ENCODE measurements at regions not wholly inside any gene's neighbourhood (a gene's known extent, or its start where the extent isn't known, plus 50 kb on each side); places are given as distances from the start of the nearest gene placed in this dataset.

GRCh38 chr9:13865869-13866268, 448.1 kb downstream of the NFIB start:
- DNase-seq (ENCODE audit: low read depth, low spot score) (no peak), ATAC-seq (no peak)
- intact Hi-C loops (cut with micrococcal nuclease; ENCODE audit: unreplicated experiment), result no loop called here
- no TSS peak for BruUV-seq (replicated peaks)
- H3K27ac ChIP-seq (ENCODE audit: low read length), result no peak overlapping the region
- no peaks in the 10 kb centered on the region for H3K4me1 ChIP-seq (ENCODE audit: control insufficient read depth, insufficient read depth, low read length)
- no peak overlapping the region for H3K4me3 ChIP-seq (ENCODE audit: low read depth in 2 of 2, low read length in 2 of 2)
- no peaks in the 10 kb centered on the region for H3K36me3 ChIP-seq (ENCODE audit: control insufficient read depth, insufficient read depth, low read length)
- no peaks in the 10 kb centered on the region for H3K9me3 ChIP-seq (ENCODE audit: control insufficient read depth, insufficient read depth, low read depth, low read length)
- no peak for TF ChIP-seq SIN3A (IDR thresholded peaks at IDR 0.05; ENCODE audit: borderline replicate concordance, insufficient read depth, low read depth, low read length)
- TF ChIP-seq, protein P1, sequence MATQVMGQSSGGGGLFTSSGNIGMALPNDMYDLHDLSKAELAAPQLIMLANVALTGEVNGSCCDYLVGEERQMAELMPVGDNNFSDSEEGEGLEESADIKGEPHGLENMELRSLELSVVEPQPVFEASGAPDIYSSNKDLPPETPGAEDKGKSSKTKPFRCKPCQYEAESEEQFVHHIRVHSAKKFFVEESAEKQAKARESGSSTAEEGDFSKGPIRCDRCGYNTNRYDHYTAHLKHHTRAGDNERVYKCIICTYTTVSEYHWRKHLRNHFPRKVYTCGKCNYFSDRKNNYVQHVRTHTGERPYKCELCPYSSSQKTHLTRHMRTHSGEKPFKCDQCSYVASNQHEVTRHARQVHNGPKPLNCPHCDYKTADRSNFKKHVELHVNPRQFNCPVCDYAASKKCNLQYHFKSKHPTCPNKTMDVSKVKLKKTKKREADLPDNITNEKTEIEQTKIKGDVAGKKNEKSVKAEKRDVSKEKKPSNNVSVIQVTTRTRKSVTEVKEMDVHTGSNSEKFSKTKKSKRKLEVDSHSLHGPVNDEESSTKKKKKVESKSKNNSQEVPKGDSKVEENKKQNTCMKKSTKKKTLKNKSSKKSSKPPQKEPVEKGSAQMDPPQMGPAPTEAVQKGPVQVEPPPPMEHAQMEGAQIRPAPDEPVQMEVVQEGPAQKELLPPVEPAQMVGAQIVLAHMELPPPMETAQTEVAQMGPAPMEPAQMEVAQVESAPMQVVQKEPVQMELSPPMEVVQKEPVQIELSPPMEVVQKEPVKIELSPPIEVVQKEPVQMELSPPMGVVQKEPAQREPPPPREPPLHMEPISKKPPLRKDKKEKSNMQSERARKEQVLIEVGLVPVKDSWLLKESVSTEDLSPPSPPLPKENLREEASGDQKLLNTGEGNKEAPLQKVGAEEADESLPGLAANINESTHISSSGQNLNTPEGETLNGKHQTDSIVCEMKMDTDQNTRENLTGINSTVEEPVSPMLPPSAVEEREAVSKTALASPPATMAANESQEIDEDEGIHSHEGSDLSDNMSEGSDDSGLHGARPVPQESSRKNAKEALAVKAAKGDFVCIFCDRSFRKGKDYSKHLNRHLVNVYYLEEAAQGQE (IDR thresholded peaks at IDR 0.05; ENCODE audit: insufficient read depth in 1 of 2, low read depth in 2 of 2, low read length in 1 of 2), result no peak
- TF ChIP-seq TCF7L2 (IDR thresholded peaks at IDR 0.05; ENCODE audit: low read depth, low read length), result no peak
- no peak for TF ChIP-seq POLR2AphosphoS5 (IDR thresholded peaks at IDR 0.05; ENCODE audit: low read depth, low read length)
- TF ChIP-seq, protein P2, sequence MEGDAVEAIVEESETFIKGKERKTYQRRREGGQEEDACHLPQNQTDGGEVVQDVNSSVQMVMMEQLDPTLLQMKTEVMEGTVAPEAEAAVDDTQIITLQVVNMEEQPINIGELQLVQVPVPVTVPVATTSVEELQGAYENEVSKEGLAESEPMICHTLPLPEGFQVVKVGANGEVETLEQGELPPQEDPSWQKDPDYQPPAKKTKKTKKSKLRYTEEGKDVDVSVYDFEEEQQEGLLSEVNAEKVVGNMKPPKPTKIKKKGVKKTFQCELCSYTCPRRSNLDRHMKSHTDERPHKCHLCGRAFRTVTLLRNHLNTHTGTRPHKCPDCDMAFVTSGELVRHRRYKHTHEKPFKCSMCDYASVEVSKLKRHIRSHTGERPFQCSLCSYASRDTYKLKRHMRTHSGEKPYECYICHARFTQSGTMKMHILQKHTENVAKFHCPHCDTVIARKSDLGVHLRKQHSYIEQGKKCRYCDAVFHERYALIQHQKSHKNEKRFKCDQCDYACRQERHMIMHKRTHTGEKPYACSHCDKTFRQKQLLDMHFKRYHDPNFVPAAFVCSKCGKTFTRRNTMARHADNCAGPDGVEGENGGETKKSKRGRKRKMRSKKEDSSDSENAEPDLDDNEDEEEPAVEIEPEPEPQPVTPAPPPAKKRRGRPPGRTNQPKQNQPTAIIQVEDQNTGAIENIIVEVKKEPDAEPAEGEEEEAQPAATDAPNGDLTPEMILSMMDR (IDR thresholded peaks at IDR 0.05), result no peak
- ChIA-PET CTCF (no interaction called here), POLR2A (no interaction called here)
- in situ Hi-C loops (cut with HindIII; ENCODE audit: low pct_unique_long_range_greater_than_20kb, low sequenced_read_pairs), result no loop called here
- H3K27me3 ChIP-seq (ENCODE audit: control insufficient read depth, insufficient read depth, low read length), result no peaks in the 10 kb centered on the region

GRCh38 chr9:13863112-13863511, 450.8 kb downstream of the NFIB start:
- CTCF ChIA-PET, result no interaction called here
- no peak for ATAC-seq
- Histone ChIP-seq H3K27me3 (ENCODE audit: control insufficient read depth, insufficient read depth, low read length) (no peaks in the 10 kb centered on the region), H3K36me3 (ENCODE audit: control insufficient read depth, insufficient read depth, low read length) (no peaks in the 10 kb centered on the region), H3K27ac (ENCODE audit: low read length) (no peak overlapping the region), H3K4me1 (ENCODE audit: control insufficient read depth, insufficient read depth, low read length) (no peaks in the 10 kb centered on the region), H3K4me3 (ENCODE audit: low read depth in 2 of 2, low read length in 2 of 2) (no peak overlapping the region), H3K9me3 (ENCODE audit: control insufficient read depth, insufficient read depth, low read depth, low read length) (no peaks in the 10 kb centered on the region)
- POLR2A ChIA-PET, result no interaction called here
- intact Hi-C loops (cut with micrococcal nuclease; ENCODE audit: unreplicated experiment) (no loop called here), in situ Hi-C loops (cut with HindIII; ENCODE audit: low pct_unique_long_range_greater_than_20kb, low sequenced_read_pairs) (no loop called here)
- DNase-seq (ENCODE audit: low read depth, low spot score), result no peak
- BruUV-seq (replicated peaks), result no TSS peak
- TF ChIP-seq, protein P1 (IDR thresholded peaks at IDR 0.05; ENCODE audit: insufficient read depth in 1 of 2, low read depth in 2 of 2, low read length in 1 of 2), result no peak
- TF ChIP-seq, protein P2 (IDR thresholded peaks at IDR 0.05), result no peak
